ENCODE measurements at regions not wholly inside any gene's neighbourhood (a gene's known extent, or its start where the extent isn't known, plus 50 kb on each side); places are given as distances from the start of the nearest gene placed in this dataset.
A peak's percentile ranks its signal among the peaks of the same experiment; 100 is the strongest.

DNA sequence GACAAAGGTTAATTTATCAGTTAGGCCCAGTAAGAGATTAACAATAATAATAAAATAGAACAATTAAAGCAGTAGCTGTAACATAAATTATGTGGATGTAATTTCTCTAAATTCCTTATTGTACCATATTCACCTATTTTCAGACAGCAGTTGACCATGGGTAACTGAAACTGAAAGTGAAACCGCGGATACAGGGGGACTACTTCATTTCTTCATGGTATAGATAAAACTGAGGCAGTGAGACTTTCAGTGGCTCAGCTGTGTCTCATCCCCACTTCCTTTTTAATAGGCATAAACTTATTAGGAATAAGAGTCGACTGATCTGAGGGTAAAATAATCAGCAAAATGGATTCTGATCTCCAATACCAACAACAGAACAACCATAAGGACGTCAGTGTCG lies 174.0 kb upstream of the WWC1 start:
- H3K4me3 ChIP-seq (ENCODE audit: low read length in 2 of 2): no peak overlapping the region
- Mint-ChIP-seq H3K36me3 (no peaks in the 10 kb centered on the region), H3K4me3 (no peak overlapping the region), H3K4me1 (peaks cover 0 to 9% (median 3%) of the 10 kb centered on the region in 4 donors), H3K9me3 (no peaks in the 10 kb centered on the region), H3K27me3 (peaks cover 0 to 1% of the 10 kb centered on the region in 2 donors), H3K27ac (no peak overlapping the region)
- no peaks in the 10 kb centered on the region for H3K4me1 ChIP-seq (ENCODE audit: insufficient read depth, low read length)
- H3K27me3 ChIP-seq (ENCODE audit: insufficient read depth, low read length): no peaks in the 10 kb centered on the region
- intact Hi-C loops (cut with micrococcal nuclease): no loop called here
- no peaks in the 10 kb centered on the region for H3K9me3 ChIP-seq (ENCODE audit: control insufficient read depth in 1 of 2, low read length in 2 of 2)
- no peaks in the 10 kb centered on the region for H3K36me3 ChIP-seq (ENCODE audit: insufficient read depth, low read length)
- ChIA-PET POLR2A (ENCODE audit: partially characterized antibody) (no interaction called here), CTCF (ENCODE audit: partially characterized antibody) (no interaction called here)
- H3K27ac ChIP-seq (ENCODE audit: low read depth, low read length): no peak overlapping the region
- DNase-seq: no peak

DNA sequence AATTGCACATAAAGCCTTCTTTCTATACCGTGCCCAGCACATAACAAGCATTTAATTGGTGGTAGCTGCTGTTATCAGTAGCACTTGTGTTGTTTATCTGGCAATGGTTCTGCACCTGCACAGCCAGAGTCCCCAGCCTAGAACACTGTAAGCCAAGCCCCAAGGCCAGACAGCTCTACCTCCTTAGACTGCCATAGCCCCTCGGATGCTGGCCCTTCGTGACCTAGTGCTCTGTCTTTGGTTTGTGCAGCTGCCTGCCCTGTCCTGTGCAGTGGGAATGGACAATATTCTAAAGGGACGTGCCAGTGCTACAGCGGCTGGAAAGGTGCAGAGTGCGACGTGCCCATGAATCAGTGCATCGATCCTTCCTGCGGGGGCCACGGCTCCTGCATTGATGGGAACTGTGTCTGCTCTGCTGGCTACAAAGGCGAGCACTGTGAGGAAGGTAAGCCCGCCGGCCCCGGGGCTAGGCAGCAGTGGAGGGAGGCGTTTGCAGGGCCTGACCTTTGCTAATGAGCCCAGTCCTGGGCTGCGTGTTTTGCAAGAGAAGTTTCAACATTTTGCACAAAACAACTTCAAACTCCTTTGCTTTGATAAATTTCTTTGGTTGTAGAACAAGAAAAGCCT lies 173.3 kb upstream of the WWC1 start:
- Histone ChIP-seq H3K4me1 (ENCODE audit: insufficient read depth, low read length) (no peaks in the 10 kb centered on the region), H3K27ac (ENCODE audit: low read depth, low read length) (no peak overlapping the region), H3K27me3 (ENCODE audit: insufficient read depth, low read length) (no peaks in the 10 kb centered on the region), H3K4me3 (ENCODE audit: low read length in 2 of 2) (no peak overlapping the region), H3K9me3 (ENCODE audit: control insufficient read depth in 1 of 2, low read length in 2 of 2) (no peaks in the 10 kb centered on the region), H3K36me3 (ENCODE audit: insufficient read depth, low read length) (no peaks in the 10 kb centered on the region)
- DNase-seq: no peak
- POLR2A ChIA-PET (ENCODE audit: partially characterized antibody): no interaction called here
- CTCF ChIA-PET (ENCODE audit: partially characterized antibody): no interaction called here
- Mint-ChIP-seq H3K4me1 (peaks cover 0 to 9% (median 3%) of the 10 kb centered on the region in 4 donors), H3K9me3 (no peaks in the 10 kb centered on the region), H3K36me3 (no peaks in the 10 kb centered on the region), H3K27me3 (peaks cover 0 to 1% of the 10 kb centered on the region in 2 donors), H3K4me3 (peak overlapping the region in 1 of 8 donors; percentile 14), H3K27ac (no peak overlapping the region)
- intact Hi-C loops (cut with micrococcal nuclease): no loop called here

DNA sequence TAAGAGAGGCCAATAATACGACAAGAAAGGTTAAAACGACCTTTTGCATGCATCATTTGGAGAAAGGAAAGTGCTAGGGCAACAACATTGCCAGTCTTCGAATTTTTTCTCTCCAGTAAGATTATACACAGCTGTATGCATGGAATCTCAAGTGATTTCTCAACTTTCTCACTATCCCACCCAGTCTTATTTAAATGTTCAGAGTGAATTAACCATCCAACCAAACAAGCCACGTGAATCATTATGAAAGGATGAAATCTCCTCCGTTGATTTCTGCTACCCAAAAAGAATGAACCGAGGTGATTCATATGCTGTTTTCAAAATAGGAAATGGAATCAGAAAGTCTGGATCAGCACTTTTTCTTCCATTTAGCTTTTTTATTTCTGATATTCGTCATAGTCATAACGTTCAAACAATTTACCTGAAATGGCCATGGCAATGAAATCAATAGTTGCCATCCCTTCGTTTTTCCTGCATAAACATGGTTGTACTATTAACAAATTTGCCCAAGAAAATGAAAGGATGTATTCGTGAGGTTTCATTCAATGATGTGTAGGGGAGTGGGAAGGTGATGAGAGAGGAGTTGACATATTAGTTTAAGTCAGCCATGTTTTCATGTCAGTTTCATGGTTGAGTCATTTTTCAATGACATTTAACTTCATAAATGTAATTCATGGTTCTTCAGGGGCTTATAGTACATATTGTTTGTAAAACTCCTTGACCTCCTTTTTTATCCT lies 170.9 kb upstream of the WWC1 start:
- H3K9me3 ChIP-seq (ENCODE audit: control insufficient read depth in 1 of 2, low read length in 2 of 2): no peaks in the 10 kb centered on the region
- no peak overlapping the region for H3K4me3 ChIP-seq (ENCODE audit: low read length in 2 of 2)
- H3K4me1 ChIP-seq (ENCODE audit: insufficient read depth, low read length): no peaks in the 10 kb centered on the region
- CTCF ChIA-PET (ENCODE audit: partially characterized antibody): no interaction called here
- H3K27ac Mint-ChIP-seq: no peak overlapping the region
- H3K36me3 ChIP-seq (ENCODE audit: insufficient read depth, low read length): no peaks in the 10 kb centered on the region
- no peaks in the 10 kb centered on the region for H3K36me3 Mint-ChIP-seq
- no peak for DNase-seq
- POLR2A ChIA-PET (ENCODE audit: partially characterized antibody): no interaction called here
- H3K27ac ChIP-seq (ENCODE audit: low read depth, low read length): no peak overlapping the region
- no peak overlapping the region for H3K4me3 Mint-ChIP-seq
- no peaks in the 10 kb centered on the region for H3K9me3 Mint-ChIP-seq
- intact Hi-C loops (cut with micrococcal nuclease): no loop called here
- peaks cover 0 to 1% of the 10 kb centered on the region in 2 donors for H3K27me3 Mint-ChIP-seq
- H3K4me1 Mint-ChIP-seq: peaks cover 0 to 9% (median 3%) of the 10 kb centered on the region in 4 donors
- H3K27me3 ChIP-seq (ENCODE audit: insufficient read depth, low read length): no peaks in the 10 kb centered on the region

DNA sequence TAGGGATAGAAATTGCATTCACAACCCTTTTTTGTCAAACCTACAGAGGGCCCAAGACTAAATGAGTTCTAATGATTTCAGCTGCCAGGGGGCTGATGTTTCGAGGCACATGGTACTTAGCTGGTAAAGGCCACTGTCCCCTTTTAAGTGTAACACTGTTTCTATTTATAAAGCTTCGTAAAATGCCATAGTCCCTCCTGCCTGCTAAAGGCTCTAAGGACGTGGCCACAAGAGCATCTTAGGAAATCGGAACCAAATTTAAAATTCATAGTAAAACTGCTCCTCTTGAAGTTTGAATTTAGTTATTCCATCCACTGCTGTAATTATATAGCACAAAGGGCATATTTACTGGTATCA lies 170.3 kb upstream of the WWC1 start:
- Histone ChIP-seq H3K9me3 (ENCODE audit: control insufficient read depth in 1 of 2, low read length in 2 of 2) (no peaks in the 10 kb centered on the region), H3K27me3 (ENCODE audit: insufficient read depth, low read length) (no peaks in the 10 kb centered on the region), H3K4me1 (ENCODE audit: insufficient read depth, low read length) (no peaks in the 10 kb centered on the region), H3K27ac (ENCODE audit: low read depth, low read length) (no peak overlapping the region), H3K4me3 (ENCODE audit: low read length in 2 of 2) (no peak overlapping the region), H3K36me3 (ENCODE audit: insufficient read depth, low read length) (no peaks in the 10 kb centered on the region)
- peaks cover 0 to 1% of the 10 kb centered on the region in 2 donors for H3K27me3 Mint-ChIP-seq
- no peak for DNase-seq
- intact Hi-C loops (cut with micrococcal nuclease): no loop called here
- no peak overlapping the region for H3K4me3 Mint-ChIP-seq
- POLR2A ChIA-PET (ENCODE audit: partially characterized antibody): no interaction called here
- CTCF ChIA-PET (ENCODE audit: partially characterized antibody): no interaction called here
- H3K4me1 Mint-ChIP-seq: peaks cover 0 to 9% (median 3%) of the 10 kb centered on the region in 4 donors
- no peaks in the 10 kb centered on the region for H3K36me3 Mint-ChIP-seq
- H3K27ac Mint-ChIP-seq: no peak overlapping the region
- no peaks in the 10 kb centered on the region for H3K9me3 Mint-ChIP-seq

DNA sequence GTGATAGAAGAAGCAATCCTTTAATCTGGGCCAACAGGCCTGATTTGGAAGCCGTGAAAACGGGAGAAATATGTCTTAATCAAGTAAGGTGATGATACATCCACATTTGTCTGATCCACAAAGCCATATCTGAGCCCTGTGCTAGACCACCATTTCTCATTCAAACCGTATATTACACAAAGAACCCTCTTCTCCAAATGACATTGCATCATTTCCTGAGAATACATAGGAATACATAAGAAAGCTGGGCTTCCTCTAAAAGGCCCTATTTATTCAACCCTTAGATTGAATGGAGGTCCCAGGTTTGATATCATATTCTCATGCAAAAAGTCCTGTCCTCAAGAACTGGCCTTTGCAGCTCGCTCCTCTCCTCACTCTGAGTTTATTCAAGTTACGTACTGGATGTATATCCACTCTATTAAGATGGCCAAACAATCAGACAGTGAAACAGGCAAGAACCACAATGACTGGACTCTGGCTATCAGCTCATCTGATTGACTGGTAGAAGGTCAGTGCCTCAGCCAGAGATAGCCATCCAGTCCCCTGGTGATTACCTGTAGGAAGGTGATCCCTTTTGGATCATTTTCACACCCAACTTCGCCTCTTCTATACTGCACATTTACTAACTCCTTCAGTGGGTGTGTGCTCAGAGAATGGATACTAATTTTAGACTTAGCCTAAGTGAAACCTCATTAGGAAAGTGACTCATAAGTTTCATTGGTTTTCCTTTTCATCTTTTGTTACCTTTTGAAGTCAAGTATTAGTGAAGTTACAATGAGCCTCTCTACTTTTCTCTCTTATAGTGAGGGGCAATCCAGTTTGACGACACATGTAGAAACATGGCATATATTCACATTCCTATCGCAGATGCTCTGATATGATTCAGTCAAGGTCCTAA lies 167.6 kb upstream of the WWC1 start:
- intact Hi-C loops (cut with micrococcal nuclease): no loop called here
- Histone ChIP-seq H3K27ac (ENCODE audit: low read depth, low read length) (no peak overlapping the region), H3K36me3 (ENCODE audit: insufficient read depth, low read length) (no peaks in the 10 kb centered on the region), H3K27me3 (ENCODE audit: insufficient read depth, low read length) (no peaks in the 10 kb centered on the region), H3K4me1 (ENCODE audit: insufficient read depth, low read length) (no peaks in the 10 kb centered on the region), H3K9me3 (ENCODE audit: control insufficient read depth in 1 of 2, low read length in 2 of 2) (no peaks in the 10 kb centered on the region), H3K4me3 (ENCODE audit: low read length in 2 of 2) (no peak overlapping the region)
- H3K27me3 Mint-ChIP-seq: peaks cover under 1 to 2% of the 10 kb centered on the region in 2 donors
- no peaks in the 10 kb centered on the region for H3K36me3 Mint-ChIP-seq
- no peaks in the 10 kb centered on the region for H3K4me1 Mint-ChIP-seq
- no peaks in the 10 kb centered on the region for H3K9me3 Mint-ChIP-seq
- no peak for DNase-seq
- H3K27ac Mint-ChIP-seq: no peak overlapping the region
- CTCF ChIA-PET (ENCODE audit: partially characterized antibody): no interaction called here
- POLR2A ChIA-PET (ENCODE audit: partially characterized antibody): no interaction called here
- no peak overlapping the region for H3K4me3 Mint-ChIP-seq

DNA sequence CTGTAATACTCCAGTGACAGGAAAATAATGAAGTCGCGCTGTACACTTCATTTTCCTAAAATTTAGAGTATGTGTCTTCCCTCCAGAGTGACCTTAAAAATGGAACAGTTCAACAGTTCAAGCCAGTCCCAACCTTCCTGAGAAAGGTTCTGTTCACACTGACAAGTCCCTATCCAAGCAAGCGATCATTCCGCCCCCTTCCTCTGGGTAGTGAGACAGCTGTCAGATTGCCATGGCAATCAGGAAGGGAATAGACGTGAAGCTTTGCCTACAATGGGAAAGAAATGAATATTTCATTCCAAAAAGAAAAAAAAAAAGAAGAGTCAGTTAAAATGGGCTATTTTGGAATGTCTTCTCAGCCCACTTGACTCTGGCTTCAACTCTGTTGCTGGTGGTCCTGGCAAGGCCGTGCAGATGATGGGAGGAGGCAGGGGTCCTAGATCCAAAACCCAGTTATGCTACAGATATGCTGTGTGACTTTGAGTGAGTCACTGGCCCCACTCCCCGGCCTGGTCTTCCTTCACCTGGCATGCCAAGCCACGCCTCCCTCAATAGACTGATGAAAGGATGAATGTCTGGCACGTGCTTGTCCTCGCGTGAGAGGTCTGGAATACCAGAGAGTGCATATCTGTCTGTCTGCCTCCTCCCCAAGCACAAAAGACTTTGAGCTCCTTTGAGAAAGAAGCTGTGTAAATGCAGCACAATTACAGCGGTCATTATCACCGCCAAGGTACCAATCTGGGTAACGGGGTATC lies 165.8 kb upstream of the WWC1 start:
- H3K4me3 Mint-ChIP-seq: no peak overlapping the region
- Histone ChIP-seq H3K9me3 (ENCODE audit: control insufficient read depth in 1 of 2, low read length in 2 of 2) (no peaks in the 10 kb centered on the region), H3K27ac (ENCODE audit: low read depth, low read length) (no peak overlapping the region), H3K27me3 (ENCODE audit: insufficient read depth, low read length) (no peaks in the 10 kb centered on the region), H3K4me1 (ENCODE audit: insufficient read depth, low read length) (no peaks in the 10 kb centered on the region), H3K36me3 (ENCODE audit: insufficient read depth, low read length) (no peaks in the 10 kb centered on the region), H3K4me3 (ENCODE audit: low read length in 2 of 2) (no peak overlapping the region)
- intact Hi-C loops (cut with micrococcal nuclease): no loop called here
- H3K27me3 Mint-ChIP-seq: peaks cover 2 to 5% of the 10 kb centered on the region in 2 donors
- H3K27ac Mint-ChIP-seq: no peak overlapping the region
- no peak for DNase-seq
- ChIA-PET CTCF (ENCODE audit: partially characterized antibody) (no interaction called here), POLR2A (ENCODE audit: partially characterized antibody) (no interaction called here)
- no peaks in the 10 kb centered on the region for H3K4me1 Mint-ChIP-seq
- no peaks in the 10 kb centered on the region for H3K9me3 Mint-ChIP-seq
- no peaks in the 10 kb centered on the region for H3K36me3 Mint-ChIP-seq

DNA sequence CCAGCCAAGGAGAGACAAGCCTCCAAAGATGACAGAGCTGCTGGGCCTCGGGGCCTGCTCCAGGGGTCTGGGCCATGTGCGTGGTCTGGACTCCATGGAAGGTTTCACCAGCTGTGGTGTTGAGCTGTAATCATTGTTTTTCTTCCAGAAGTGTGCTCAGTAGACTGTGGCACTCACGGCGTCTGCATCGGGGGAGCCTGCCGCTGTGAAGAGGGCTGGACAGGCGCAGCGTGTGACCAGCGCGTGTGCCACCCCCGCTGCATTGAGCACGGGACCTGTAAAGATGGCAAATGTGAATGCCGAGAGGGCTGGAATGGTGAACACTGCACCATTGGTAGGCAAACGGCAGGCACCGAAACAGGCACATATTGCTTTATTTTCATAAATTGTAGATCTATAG lies 164.8 kb upstream of the WWC1 start:
- no peaks in the 10 kb centered on the region for H3K9me3 ChIP-seq (ENCODE audit: control insufficient read depth in 1 of 2, low read length in 2 of 2)
- DNase-seq: no peak
- POLR2A ChIA-PET (ENCODE audit: partially characterized antibody): no interaction called here
- Mint-ChIP-seq H3K4me1 (no peaks in the 10 kb centered on the region), H3K27me3 (peaks cover 2 to 5% of the 10 kb centered on the region in 2 donors), H3K9me3 (no peaks in the 10 kb centered on the region), H3K36me3 (no peaks in the 10 kb centered on the region), H3K27ac (no peak overlapping the region), H3K4me3 (no peak overlapping the region)
- no peaks in the 10 kb centered on the region for H3K36me3 ChIP-seq (ENCODE audit: insufficient read depth, low read length)
- no peaks in the 10 kb centered on the region for H3K27me3 ChIP-seq (ENCODE audit: insufficient read depth, low read length)
- intact Hi-C loops (cut with micrococcal nuclease): no loop called here
- CTCF ChIA-PET (ENCODE audit: partially characterized antibody): no interaction called here
- H3K27ac ChIP-seq (ENCODE audit: low read depth, low read length): no peak overlapping the region
- no peak overlapping the region for H3K4me3 ChIP-seq (ENCODE audit: low read length in 2 of 2)
- no peaks in the 10 kb centered on the region for H3K4me1 ChIP-seq (ENCODE audit: insufficient read depth, low read length)

Data from CD4-positive, alpha-beta memory T cell (primary cell).